Peyer's patch (tissue), 4 donors: ENCODE measurements at regions not wholly inside any gene's neighbourhood (a gene's known extent, or its start where the extent isn't known, plus 50 kb on each side); places are given as distances from the start of the nearest gene placed in this dataset.

Experiments used
- DNase-seq, 3 donors: peaks; one replicate each; pipeline ENCODE4 v3.0.0-alpha.2; 2017 to 2019
- H3K27ac ChIP-seq, 4 donors: fragments of 200-600 bp; sonication (generic); one replicate each; pipeline ENCODE4 v1.5.1; 2016 to 2019
- H3K27me3 ChIP-seq, 2 donors: fragments of 200-600 bp; sonication (generic); one replicate each; pipeline ENCODE4 v1.5.1; 2019
- H3K36me3 ChIP-seq, 3 donors: fragments of 200-600 bp; sonication (generic); one replicate each; pipeline ENCODE4 v1.5.1; 2016 to 2019
- H3K4me1 ChIP-seq, 4 donors: fragments of 200-600 bp; sonication (generic); one replicate each; pipeline ENCODE4 v1.5.1; 2016 to 2019
- H3K4me3 ChIP-seq, 4 donors: fragments of 200-600 bp; sonication (generic); 1 replicate in 3 of 4; 2 replicates in 1 of 4; pipeline ENCODE4 v1.5.1; 2016 to 2019; ENCODE audit warnings: mild to moderate bottlenecking in 1 of 4
- H3K9me3 ChIP-seq, 4 donors: fragments of 200-600 bp; sonication (generic); one replicate each; pipeline ENCODE4 v1.5.1; 2016 to 2019; ENCODE audit warnings: mild to moderate bottlenecking in 1 of 4
- POLR2A ChIP-seq, 2 donors: fragments of 450-650 bp; IDR thresholded peaks; one replicate each; pipeline ENCODE4 v1.5.1; 2017; ENCODE audit warnings: antibody characterized with exemption in 2 of 2, mild to moderate bottlenecking in 2 of 2, moderate library complexity in 2 of 2
- TF ChIP-seq, protein P1 (sequence below), 6 experiments: fragments of 450-650 bp in 4 of 6; fragments of 200-600 bp in 2 of 6; sonication (generic) in 1 of 6; IDR thresholded peaks; one replicate each; pipeline ENCODE4 v1.5.1; 2017 to 2019; ENCODE audit warnings: antibody characterized with exemption in 6 of 6, mild to moderate bottlenecking in 3 of 6, moderate library complexity in 1 of 6

DNA sequence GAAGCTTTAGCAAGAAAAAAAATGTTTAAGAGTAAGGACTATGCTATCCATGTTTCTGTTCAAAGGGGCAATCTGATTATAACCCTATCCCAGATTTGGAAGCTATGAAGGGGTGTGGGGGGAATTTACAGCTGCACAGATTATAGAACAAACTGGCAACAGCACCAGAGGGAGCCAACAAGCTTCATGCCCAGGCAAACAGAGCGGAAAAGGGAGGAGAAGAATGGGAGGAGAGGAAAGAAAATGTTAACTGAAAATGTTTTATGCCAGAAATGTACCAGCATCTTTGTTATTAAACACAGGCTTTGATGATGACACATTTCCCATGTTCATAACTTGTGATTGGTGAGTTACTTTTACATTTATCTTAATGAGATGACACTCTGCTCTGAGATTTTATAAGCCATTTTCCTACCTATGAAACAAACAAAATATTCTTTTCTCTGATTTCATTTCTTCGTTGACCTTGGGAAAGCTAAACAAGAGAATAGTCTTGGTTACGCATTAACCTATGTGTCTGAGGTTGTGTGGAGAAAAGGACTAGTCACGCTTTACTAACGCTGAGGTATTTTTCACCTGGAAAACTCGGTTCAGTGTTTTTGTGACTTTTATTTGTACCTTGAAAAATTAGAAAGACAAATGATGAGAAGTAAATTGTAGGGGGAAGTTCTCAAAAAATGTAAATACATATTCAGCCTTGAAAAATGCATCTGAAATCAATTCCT is 235.8 kb upstream of the MIR17HG start:
- no peak for DNase-seq
- Histone ChIP-seq H3K27me3 (no peaks in the 10 kb centered on the region), H3K9me3 (no peaks in the 10 kb centered on the region), H3K27ac (no peak overlapping the region), H3K4me1 (no peaks in the 10 kb centered on the region), H3K4me3 (no peak overlapping the region), H3K36me3 (no peaks in the 10 kb centered on the region)
- TF ChIP-seq, protein P1, sequence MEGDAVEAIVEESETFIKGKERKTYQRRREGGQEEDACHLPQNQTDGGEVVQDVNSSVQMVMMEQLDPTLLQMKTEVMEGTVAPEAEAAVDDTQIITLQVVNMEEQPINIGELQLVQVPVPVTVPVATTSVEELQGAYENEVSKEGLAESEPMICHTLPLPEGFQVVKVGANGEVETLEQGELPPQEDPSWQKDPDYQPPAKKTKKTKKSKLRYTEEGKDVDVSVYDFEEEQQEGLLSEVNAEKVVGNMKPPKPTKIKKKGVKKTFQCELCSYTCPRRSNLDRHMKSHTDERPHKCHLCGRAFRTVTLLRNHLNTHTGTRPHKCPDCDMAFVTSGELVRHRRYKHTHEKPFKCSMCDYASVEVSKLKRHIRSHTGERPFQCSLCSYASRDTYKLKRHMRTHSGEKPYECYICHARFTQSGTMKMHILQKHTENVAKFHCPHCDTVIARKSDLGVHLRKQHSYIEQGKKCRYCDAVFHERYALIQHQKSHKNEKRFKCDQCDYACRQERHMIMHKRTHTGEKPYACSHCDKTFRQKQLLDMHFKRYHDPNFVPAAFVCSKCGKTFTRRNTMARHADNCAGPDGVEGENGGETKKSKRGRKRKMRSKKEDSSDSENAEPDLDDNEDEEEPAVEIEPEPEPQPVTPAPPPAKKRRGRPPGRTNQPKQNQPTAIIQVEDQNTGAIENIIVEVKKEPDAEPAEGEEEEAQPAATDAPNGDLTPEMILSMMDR (IDR thresholded peaks at IDR 0.05), result no peak
- no peak for TF ChIP-seq POLR2A (IDR thresholded peaks at IDR 0.05)

DNA sequence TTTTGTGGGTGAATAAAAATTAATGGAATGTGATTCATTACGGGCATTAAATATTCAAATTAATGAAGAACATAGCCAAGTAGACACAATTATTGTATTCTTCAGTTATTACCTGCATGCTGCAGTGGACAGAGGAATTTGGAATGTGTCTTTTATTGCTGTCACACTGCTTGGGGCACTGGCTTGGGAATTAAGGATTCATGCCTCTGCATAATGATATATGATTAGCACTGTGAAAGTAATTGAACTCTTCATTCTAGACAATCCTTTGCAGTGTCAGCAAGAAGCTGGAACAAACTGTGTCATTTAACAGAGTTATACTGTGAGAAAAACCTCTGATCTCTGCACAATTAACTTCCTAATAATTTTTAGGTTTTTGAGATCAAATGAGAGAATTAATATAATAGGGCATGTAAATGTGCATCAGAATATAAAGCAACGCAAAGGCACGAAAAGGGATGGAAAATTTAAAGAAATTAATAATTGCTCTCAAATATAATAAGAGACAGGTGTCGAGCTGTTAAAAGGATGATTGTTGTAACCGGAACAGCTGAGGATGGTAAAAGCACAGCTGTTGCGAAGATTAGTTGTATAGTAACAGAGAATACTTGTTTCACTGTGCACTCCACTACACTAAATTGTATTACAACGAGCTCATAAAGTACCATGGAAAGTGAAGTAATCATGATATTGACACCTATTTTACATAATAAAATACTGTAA is 235.1 kb upstream of the MIR17HG start:
- Histone ChIP-seq H3K27ac (no peak overlapping the region), H3K9me3 (no peaks in the 10 kb centered on the region), H3K27me3 (no peaks in the 10 kb centered on the region), H3K4me3 (no peak overlapping the region), H3K4me1 (no peaks in the 10 kb centered on the region), H3K36me3 (no peaks in the 10 kb centered on the region)
- TF ChIP-seq, protein P1 (IDR thresholded peaks at IDR 0.05), result no peak
- no peak for DNase-seq

DNA sequence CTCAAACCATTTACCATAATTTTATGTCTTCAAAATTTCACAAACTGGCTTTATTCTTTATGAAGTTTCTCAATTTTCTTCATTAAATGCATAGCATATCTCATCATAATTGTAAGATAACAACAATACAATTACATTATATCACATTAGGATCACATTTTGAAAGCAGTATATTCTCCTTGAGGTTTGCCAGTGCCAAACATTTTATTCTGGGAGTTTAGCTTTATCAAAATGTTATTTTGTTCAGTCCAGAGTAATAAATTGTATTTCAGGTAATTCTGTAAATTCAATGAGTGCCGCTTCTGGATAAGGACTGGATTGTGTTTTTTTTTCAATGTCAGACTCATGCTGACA is 234.6 kb upstream of the MIR17HG start:
- no peak overlapping the region for H3K27ac ChIP-seq
- no peak overlapping the region for H3K4me3 ChIP-seq
- H3K9me3 ChIP-seq, result no peaks in the 10 kb centered on the region
- TF ChIP-seq POLR2A (IDR thresholded peaks at IDR 0.05), result no peak
- TF ChIP-seq, protein P1 (IDR thresholded peaks at IDR 0.05), result no peak
- H3K27me3 ChIP-seq, result no peaks in the 10 kb centered on the region
- H3K36me3 ChIP-seq, result no peaks in the 10 kb centered on the region
- DNase-seq, result no peak
- H3K4me1 ChIP-seq, result no peaks in the 10 kb centered on the region

DNA sequence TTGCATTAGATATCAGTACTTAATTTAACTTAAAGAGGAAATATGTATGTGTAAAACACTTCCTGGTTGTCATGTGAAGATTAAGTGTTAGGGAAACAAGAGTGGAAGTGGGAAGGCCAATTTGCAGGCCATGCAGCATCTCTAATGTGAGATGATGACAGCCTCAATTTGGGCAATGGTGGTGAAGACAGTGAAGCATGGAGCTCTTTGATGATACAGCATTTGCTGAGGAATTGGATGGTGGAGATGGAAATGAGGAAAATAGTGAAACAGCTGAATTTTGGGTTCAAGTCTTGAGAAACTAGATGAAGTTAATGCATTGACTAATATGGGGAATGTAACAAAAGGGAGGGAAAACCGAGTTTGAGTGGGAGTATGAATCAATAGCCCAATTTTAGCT is 231.7 kb upstream of the MIR17HG start:
- no peak overlapping the region for H3K27ac ChIP-seq
- no peaks in the 10 kb centered on the region for H3K27me3 ChIP-seq
- H3K36me3 ChIP-seq, result no peaks in the 10 kb centered on the region
- TF ChIP-seq POLR2A (IDR thresholded peaks at IDR 0.05), result no peak
- TF ChIP-seq, protein P1 (IDR thresholded peaks at IDR 0.05), result no peak
- no peak overlapping the region for H3K4me3 ChIP-seq
- H3K4me1 ChIP-seq, result no peaks in the 10 kb centered on the region
- DNase-seq, result no peak
- H3K9me3 ChIP-seq, result no peaks in the 10 kb centered on the region

DNA sequence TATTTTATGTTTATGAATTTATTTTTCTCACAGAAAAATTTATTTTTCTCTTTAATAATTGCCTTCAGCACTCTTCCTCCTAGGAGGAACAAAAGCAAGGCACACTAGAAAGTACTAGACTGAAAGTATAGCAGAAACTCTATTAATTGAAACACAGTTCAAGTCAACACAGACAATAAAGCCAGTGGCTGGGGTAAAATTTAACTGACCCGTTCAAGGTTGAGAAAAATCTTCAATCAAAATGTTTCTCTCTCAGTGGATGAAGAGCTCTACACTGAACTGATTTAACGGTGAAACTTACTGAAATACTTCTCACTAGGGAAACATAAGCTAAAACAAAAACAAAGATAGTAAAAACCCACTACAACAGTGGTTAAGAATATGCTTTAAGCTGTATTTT is 230.1 kb upstream of the MIR17HG start:
- DNase-seq, result no peak
- Histone ChIP-seq H3K9me3 (no peaks in the 10 kb centered on the region), H3K27me3 (no peaks in the 10 kb centered on the region), H3K4me3 (no peak overlapping the region), H3K27ac (no peak overlapping the region), H3K36me3 (no peaks in the 10 kb centered on the region), H3K4me1 (no peaks in the 10 kb centered on the region)
- no peak for TF ChIP-seq POLR2A (IDR thresholded peaks at IDR 0.05)
- TF ChIP-seq, protein P1 (IDR thresholded peaks at IDR 0.05), result no peak
